Lower leg skin (tissue), 4 donors: ENCODE measurements at regions not wholly inside any gene's neighbourhood (a gene's known extent, or its start where the extent isn't known, plus 50 kb on each side); places are given as distances from the start of the nearest gene placed in this dataset.
"Not testable (repeated sequence)": the region's sequence is repeated elsewhere in the genome, so short reads cannot be mapped to it uniquely, and the experiment has no call there.

Experiments used
- DNase-seq, 2 donors: peaks; one replicate each; pipeline ENCODE4 v3.0.0-alpha.2; 2019; ENCODE audit warnings: low spot score in 2 of 2
- H3K4me3 ChIP-seq: fragments of 200-600 bp; sonication (generic); 2 replicates; pipeline ENCODE4 v1.5.1; 2017; ENCODE audit warnings: mild to moderate bottlenecking, low read depth; ENCODE audit not compliant: poor library complexity, severe bottlenecking
- CTCF ChIP-seq, 3 donors: fragments of 450-650 bp; IDR thresholded peaks; one replicate each; pipeline ENCODE4 v1.5.1; 2016; ENCODE audit warnings: antibody characterized with exemption in 3 of 3, mild to moderate bottlenecking in 3 of 3, moderate library complexity in 2 of 3
- POLR2A ChIP-seq, 2 donors: fragments of 450-650 bp; IDR thresholded peaks; one replicate each; pipeline ENCODE4 v1.6.1; 2016 to 2017; ENCODE audit warnings: antibody characterized with exemption in 2 of 2, mild to moderate bottlenecking in 1 of 2, moderate library complexity in 1 of 2
- WGBS, 2 donors: methylation state at CpG; one replicate each; pipeline ENCODE4 v1.1.5; 2018; 5-methylcytosine and 5-hydroxymethylcytosine counted together
- intact Hi-C: fragments of 100-400 bp; cut with DNase I; formaldehyde crosslinking; loops from one replicate; pipeline ENCODE4 v1.15.0; 2023; ENCODE audit warnings: low total_unique reads

GRCh38 chr1:199612976-199613774 lies 414.3 kb upstream of the NR5A2 start:
- WGBS, 2 donors, result 58 to 65% methylated on average over 6 of the region's 6 CpGs
- no peak for TF ChIP-seq POLR2A (IDR thresholded peaks at IDR 0.05)
- no peak for TF ChIP-seq CTCF (IDR thresholded peaks at IDR 0.05)
- intact Hi-C loops, result no loop called here

GRCh38 chr1:199616947-199617346 lies 410.6 kb upstream of the NR5A2 start:
- intact Hi-C loops, result no loop called here
- 16 to 18% methylated on average over 1 of the region's 1 CpG for WGBS, 2 donors
- DNase-seq, result no peak
- H3K4me3 ChIP-seq, result no peak overlapping the region
- no peak for TF ChIP-seq CTCF (IDR thresholded peaks at IDR 0.05)
- TF ChIP-seq POLR2A (IDR thresholded peaks at IDR 0.05), result no peak

More at GRCh38 chr1:199612976-199613774, 414.3 kb upstream of the NR5A2 start:
- no peak for DNase-seq
- H3K4me3 ChIP-seq, result no peak overlapping the region

- 81 to 84% methylated on average over 4 of the region's 4 CpGs for WGBS, 2 donors
- intact Hi-C loops, result no loop called here
- no peak for DNase-seq
- no peak overlapping the region for H3K4me3 ChIP-seq
- TF ChIP-seq POLR2A (IDR thresholded peaks at IDR 0.05), result no peak
- TF ChIP-seq CTCF (IDR thresholded peaks at IDR 0.05), result no peak
These were observed 408.3 kb upstream of the NR5A2 start for GRCh38 chr1:199619223-199619622.

GRCh38 chr1:199626228-199626627 lies 401.3 kb upstream of the NR5A2 start:
- whole genome bisulfite sequencing, 2 donors, result 89 to 100% methylated on average over 3 of the region's 3 CpGs
- DNase-seq, H3K4me3 ChIP-seq, intact Hi-C loops: not testable (repeated sequence)

- H3K4me3 ChIP-seq, result no peak overlapping the region
- no peak for DNase-seq
- WGBS, 2 donors, result 50 to 60% methylated on average over 4 of the region's 4 CpGs
- no peak for TF ChIP-seq POLR2A (IDR thresholded peaks at IDR 0.05)
- TF ChIP-seq CTCF (IDR thresholded peaks at IDR 0.05), result no peak
- intact Hi-C loops, result no loop called here
These were observed 397.9 kb upstream of the NR5A2 start for GRCh38 chr1:199629624-199630023.

GRCh38 chr1:199639453-199639852 lies 388.1 kb upstream of the NR5A2 start:
- TF ChIP-seq CTCF (IDR thresholded peaks at IDR 0.05) (no peak), POLR2A (IDR thresholded peaks at IDR 0.05) (no peak)
- no peak overlapping the region for H3K4me3 ChIP-seq
- intact Hi-C loops, result no loop called here
- WGBS, 2 donors, result 81 to 86% methylated on average over 1 of the region's 1 CpG
- DNase-seq, result no peak
